ENCODE measurements at regions not wholly inside any gene's neighbourhood (a gene's known extent, or its start where the extent isn't known, plus 50 kb on each side); places are given as distances from the start of the nearest gene placed in this dataset.

GRCh38 chr13:62706048-62706447 is 1290.4 kb upstream of the PCDH20 start:
- TF ChIP-seq CTCF (IDR thresholded peaks at IDR 0.05) (no peak), POLR2A (IDR thresholded peaks at IDR 0.05) (no peak), POLR2AphosphoS5 (IDR thresholded peaks at IDR 0.05) (no peak)

Data from suprapubic skin (tissue), 4 donors.